Left ventricle myocardium superior (tissue), 1 donor: ENCODE measurements at regions not wholly inside any gene's neighbourhood (a gene's known extent, or its start where the extent isn't known, plus 50 kb on each side); places are given as distances from the start of the nearest gene placed in this dataset.

Experiments
- ATAC-seq: fragments of 200-7000 bp; cut with Tn5 transposase; one replicate; pipeline ENCODE4 v1.9.1; 2020; ENCODE audit warnings: mild to moderate bottlenecking, moderate library complexity
- DNase-seq: peaks from one replicate; pipeline ENCODE4 v3.0.0-alpha.2; 2020
- intact Hi-C: fragments of 100-400 bp; cut with micrococcal nuclease; formaldehyde crosslinking; loops from one replicate; pipeline ENCODE4 v1.11.0; 2022
- donor health status: DM: no; HTN: yes; CAD: no; lungs with severe emphysema.

DNA sequence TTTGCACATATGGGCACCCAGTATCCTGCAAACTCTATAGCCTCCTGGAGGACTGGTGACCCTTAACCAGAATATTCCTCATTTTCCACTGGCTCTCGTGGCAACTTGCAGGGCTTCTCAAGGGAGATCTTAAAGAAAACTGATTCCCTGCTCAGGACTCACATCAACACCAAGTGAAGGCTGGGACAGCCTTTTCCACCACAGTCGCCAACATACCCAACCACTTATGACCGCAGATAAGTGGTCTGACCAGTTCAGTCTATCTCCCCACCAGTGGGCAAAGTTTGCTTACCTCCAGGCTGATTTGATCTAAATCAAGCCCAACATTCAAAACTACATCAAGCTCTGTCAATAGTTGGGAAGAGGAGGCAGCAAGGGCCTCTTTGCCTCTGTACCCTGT is 289.3 kb upstream of the GATB start:
- no peak for ATAC-seq

DNA sequence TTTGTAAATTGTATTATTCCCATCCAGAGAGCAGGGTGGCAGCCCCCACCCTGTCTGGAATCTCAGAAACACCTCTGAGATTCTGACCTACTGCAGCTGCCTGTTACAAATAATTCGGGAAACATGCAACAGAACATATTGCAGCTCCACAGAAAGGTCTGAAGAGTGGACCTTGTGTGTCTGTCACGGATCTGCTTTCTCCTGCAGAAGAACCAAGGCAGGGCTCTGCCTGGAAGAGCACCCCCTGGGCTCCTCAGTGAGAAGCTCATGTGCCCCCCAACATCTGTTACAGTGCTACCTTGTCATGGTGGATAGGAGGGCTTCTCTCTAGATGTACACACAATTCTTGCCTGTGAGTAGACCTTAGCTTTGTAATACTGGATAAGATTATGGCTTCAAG is 286.6 kb upstream of the GATB start:
- ATAC-seq, result no peak
- intact Hi-C loops, result no loop called here
- DNase-seq, result no peak

More for the DNA sequence above, 289.3 kb upstream of the GATB start:
- intact Hi-C loops, result no loop called here
- DNase-seq, result no peak

DNA sequence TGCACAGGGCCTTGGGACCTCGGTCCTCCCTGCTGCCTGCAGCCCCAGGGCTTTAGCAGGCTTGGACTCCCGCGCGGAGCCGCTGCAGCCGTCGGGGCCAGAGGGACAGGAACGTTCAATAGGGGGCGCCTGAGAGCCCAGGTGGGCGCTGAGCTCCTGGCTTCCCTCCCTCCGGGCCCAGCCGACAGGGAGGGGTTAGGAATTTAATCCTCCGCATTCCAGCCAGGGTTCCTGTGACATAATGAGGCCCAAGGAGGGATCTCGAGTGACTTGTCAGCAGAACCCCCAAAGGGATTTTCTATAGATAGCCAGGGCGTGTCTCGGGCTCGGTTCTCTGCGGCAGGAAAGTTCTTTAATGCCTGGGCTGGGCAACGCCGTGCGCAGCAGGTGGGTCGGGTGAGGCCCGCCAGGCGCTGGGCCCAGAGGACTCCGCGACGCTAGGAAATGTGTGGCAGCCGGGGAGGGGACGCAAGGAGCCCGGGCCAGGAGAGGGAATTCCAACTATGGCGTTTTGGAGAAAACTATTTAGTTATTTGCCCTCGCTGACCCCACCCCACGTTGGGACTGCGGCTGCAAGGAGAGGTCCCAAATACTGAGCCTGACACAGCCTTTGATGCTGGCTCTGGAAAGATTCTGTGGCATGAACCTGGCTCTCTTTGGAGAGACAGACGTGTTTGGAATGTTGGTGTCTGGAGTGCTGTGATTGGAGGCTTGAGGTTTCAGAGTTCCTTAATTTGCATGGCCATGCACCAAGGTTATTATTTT is 285.2 kb upstream of the GATB start:
- intact Hi-C loops, result no loop called here
- DNase-seq, result peak; percentile 49
- peak; percentile 67 for ATAC-seq

DNA sequence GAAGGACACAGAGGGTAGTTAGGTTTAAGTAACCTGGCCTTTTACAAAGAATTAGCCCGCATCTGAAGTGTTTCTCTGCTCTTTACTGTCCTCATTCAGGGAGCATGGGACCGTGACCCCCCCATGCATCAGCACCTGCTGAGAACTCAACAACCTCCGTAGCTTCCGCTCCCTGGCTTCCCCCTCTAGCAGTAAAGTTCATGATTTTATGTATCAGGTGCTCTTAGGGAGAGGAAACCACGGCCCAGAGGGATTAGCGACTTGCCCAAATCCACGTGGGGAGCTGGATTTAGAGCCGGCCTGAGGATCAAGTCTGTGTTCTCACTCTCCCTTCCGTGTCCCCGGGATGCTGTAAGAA is 284.6 kb upstream of the GATB start:
- no peak for ATAC-seq
- intact Hi-C loops, result no loop called here
- no peak for DNase-seq

DNA sequence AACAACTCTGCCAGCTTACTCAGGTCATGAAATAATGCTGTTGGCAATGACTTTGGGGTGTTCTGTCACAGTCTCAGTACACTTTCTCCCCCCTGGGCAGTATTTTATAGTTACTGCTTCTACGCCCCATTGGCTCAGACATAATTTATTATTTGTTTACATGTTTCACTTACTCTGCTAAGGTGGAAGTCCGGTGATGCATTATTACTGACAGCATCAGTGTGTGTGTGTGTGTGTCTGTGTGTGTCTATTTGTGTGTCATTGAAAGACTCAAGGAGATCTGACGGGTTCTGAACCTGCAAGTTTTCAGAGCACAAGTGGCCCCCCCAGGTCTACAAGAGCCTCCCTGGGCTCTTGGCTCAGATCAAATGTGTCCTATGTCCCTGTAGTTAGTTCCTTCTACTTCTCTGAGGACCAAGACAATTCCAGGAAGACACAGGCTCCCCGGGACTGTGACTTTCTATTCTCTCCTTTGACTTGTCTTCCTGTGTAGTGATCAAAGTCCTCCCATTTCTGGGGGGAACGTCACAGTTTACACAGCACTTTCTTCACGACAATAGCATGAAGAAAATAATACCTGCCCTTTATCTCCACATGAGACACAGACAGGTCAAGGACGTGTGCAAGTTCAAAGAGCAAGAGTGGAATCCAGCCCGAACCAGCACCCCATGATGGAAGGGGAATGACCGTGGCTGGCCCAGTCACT is 283.7 kb upstream of the GATB start:
- DNase-seq (no peak), ATAC-seq (no peak)
- intact Hi-C loops, result no loop called here

DNA sequence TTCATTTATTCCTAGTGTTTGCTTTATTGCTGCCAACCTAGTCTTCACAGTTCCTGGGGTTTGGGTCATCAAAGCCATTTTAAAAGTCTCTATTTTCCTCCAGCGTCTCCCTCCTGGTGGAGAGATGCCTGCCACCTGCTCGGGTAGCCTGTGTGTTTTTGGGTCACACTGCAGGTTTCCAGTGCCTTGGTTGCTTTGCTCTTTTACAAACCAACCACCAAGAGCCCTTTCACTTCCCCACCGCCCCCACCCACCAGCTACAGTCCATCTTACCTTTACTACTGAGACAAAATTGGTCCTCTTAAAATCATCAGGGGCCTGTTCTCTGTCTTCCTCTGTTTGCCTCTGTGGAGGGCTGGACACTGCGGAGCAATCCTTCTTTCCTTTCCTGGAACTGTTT is 280.5 kb upstream of the GATB start:
- DNase-seq, result no peak
- no peak for ATAC-seq
- intact Hi-C loops, result no loop called here

DNA sequence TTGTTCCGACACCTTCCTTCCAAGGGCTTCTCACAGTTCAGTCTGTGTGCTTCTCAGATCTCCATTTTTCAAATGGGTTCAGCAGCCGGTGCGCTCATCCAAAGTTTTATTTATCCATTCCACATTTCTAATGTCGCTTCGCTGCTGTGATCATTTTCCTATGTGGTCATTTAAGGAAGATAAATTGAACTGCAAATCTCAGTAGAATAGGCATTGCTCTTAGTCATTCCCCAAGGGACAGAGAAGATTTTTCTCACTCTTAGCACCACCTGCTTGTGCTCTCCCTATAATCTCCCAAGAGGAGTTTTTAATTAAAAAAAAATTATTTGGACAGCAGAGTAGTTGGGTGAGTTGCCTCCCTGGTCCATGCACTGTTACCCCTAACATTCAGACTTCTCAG is 278.9 kb upstream of the GATB start:
- no peak for DNase-seq
- intact Hi-C loops, result no loop called here
- ATAC-seq, result no peak

DNA sequence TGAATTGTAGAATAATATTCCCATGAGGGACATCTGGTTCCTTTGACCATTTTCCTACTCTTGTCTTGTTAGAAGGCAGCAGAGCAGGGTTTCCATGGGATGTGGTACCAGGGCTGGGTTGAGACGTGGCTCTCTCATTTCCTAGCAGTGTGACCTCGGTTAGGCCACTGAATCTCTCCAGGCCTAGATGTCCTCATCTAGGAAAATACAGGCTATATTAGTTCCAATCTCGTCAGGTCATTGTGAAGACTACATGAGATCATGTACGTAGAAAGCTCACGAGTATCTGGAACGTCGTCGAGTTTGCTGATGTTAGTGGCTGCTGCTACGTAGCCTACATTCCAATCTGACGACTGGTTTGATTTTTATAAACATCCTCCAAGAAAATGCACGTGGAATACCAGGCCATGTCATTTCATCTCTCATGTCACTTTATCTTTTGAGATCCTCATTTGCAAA is 278.2 kb upstream of the GATB start:
- DNase-seq (no peak), ATAC-seq (peak; percentile 74)

DNA sequence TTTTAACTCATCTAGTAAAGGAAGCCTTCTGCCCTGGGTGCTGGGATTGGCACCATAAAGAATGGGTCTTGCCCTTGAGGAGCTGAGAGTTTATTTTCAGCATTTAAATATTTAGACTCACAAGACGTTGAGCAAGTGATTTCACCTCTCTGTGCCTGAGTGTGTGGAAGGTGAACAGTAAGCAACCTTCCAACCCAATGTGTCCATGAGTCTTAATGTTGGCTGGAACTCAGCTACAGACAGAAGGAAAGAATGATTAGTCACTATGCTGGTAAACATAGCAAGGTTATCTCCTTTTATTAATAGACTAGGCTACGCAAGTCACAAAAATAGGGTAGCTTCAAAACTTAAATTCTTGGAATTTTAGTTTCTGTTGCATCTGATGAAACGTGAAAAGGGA is 277.4 kb upstream of the GATB start:
- no peak for DNase-seq
- peak; percentile 95 for ATAC-seq
- intact Hi-C loops, result no loop called here

More for the DNA sequence above, 278.2 kb upstream of the GATB start:
- intact Hi-C loops, result no loop called here

DNA sequence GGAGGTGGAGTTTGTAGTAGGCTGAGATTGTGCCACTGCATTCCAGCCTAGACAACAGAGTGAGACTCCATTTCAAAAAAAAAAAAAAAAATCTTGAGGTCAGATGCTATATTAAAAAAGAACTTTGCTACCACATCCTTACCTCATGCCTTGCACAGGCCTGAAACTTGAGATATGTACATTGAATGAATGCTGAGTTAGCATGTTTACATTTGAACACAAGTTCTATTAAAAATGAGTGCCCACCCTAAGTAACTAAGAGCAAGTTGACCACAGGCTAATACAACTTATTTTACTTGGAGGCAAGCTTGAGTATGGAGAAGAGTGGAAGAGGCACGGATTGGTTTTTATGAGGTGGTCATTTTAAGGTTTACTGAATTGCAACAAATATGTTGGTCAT is 276.6 kb upstream of the GATB start:
- ATAC-seq (no peak), DNase-seq (no peak)
- intact Hi-C loops, result no loop called here

DNA sequence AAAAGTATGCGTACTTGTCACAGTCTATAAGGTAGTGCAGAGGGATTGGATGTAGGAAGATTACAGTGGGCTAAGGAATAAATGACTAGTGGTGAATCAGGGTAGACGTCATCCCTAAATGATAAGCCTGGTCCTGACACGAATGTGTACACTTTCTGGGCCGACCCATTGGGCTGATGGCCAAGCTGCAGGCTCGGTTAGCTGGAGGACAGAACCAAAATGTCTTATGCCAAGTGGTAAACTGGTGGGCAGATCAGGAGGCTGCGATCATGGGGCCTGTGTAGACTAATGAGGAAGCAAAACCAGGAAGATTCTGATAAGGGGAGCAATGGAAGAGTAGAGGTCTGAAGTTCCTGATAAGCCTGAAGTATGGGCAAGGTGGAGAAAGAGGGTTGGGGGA is 272.8 kb upstream of the GATB start:
- intact Hi-C loops, result no loop called here
- ATAC-seq, result no peak
- DNase-seq, result no peak

DNA sequence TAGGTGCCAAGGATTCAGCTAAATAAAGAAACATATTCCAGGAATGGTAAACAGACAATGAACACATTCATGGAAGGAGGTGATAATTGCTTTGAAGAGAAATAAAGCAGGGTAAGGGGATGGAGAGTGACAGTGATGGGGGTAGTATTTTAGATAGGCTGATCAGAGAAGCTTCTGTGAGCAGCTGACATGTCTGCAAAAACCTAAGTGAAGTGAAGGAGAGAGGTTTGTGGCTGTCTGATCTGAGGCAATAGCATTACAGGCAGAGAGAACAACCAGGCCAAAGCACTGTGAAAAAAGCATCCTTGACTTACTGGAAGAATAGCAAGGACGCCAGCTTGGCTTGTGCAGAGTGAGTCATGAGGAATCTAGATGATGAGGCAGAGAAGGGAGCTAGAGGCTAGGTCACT is 271.9 kb upstream of the GATB start:
- no peak for DNase-seq
- intact Hi-C loops, result no loop called here
- peak; percentile 72 for ATAC-seq

DNA sequence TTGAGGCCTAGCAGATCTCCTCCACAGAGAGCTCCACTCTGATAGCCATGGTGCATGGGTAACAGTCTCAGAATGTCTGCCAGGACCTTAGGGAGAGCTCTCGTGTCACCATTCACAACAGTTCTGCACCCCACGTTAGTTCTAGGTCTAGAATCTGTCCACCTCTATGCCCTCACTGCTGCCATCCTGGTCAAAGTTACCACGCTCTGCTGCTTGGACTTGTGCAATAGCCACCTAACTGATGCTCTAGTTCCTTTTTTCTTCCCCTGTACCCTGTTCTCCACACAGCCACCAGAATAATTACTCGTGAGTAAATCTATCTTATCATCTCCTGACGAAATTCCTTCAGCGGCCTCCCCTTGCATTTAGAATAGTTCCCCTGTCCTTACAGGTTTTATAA is 268.8 kb upstream of the GATB start:
- ATAC-seq, result no peak
- DNase-seq, result no peak
- intact Hi-C loops, result no loop called here

DNA sequence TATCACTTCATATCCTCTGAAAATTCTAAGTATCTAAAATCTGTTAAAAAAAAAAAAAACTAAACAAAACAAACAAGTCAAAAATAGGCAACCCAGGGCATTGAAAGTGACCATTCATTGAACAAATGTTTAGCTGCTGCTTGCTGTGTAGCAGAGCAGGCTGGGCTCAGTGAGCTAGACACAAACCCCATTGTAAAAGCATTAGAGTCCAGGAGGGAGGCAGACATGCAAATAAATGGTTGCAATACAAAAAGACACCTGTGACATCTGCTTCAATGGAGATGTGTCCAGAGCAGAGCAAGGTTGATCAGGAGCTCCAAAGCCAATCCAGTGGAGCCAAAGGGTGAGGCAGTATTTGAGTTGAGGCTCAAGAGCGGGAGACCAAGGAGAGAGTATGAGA is 267.3 kb upstream of the GATB start:
- ATAC-seq, result no peak
- no peak for DNase-seq
- intact Hi-C loops, result no loop called here

DNA sequence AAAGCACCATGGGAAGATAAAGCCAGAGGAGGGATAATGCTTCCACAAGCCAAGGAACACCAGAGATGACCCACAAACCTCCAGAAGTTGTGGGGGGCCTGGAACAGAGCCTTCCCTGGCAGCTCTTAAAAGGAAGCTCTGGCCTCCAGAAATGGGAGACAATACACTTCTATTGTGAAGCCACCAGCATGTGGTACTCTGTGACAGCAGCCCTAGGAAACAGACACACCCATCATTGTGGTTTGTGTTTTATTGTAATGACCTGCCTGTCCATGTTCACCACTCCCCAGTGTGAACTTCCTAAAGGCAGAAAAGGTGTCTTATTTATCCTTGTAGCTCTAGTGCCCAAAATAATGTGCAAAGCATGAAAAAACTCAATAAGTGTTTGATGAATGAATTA is 264.1 kb upstream of the GATB start:
- DNase-seq, result no peak
- ATAC-seq, result no peak
- intact Hi-C loops, result no loop called here

DNA sequence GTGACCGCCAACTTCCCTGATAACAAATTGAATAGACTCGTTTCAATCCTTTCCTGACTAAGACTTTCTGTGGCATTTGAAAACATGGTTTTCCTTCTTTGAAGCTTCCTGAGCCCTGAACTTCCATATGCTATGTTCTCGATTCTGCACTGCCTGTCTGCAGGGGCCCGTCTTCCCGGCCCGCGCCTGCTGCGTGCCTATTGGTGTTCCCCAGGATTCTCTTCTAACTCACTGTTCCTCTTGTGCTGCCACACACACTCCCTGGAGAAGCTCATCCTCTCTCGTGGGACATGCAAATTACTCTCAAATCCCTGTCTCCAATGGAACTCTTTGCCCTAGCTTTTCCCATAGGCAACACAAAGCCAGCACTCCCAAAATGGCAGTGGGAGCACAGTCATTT is 262.9 kb upstream of the GATB start:
- DNase-seq (no peak), ATAC-seq (no peak)
- intact Hi-C loops, result no loop called here

DNA sequence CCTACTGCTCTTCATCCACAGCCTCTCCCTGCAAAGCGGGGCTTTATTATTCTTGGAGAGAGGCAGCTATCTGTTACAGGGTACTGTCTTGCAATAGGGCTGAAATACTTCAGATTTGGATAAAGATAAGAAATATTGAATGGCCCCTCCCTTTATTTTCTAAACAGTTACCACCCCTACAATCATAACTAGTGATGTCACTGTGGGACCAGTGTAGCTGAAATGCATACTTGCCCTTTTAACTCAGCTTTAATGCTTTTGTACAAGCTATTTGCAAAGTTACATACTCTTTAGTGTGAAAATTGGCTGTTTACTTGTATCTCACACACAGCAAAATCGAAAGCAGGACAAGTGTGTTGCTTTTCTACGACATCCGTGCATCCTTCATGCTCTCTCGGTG is 261.7 kb upstream of the GATB start:
- ATAC-seq (no peak), DNase-seq (no peak)
- intact Hi-C loops, result no loop called here

DNA sequence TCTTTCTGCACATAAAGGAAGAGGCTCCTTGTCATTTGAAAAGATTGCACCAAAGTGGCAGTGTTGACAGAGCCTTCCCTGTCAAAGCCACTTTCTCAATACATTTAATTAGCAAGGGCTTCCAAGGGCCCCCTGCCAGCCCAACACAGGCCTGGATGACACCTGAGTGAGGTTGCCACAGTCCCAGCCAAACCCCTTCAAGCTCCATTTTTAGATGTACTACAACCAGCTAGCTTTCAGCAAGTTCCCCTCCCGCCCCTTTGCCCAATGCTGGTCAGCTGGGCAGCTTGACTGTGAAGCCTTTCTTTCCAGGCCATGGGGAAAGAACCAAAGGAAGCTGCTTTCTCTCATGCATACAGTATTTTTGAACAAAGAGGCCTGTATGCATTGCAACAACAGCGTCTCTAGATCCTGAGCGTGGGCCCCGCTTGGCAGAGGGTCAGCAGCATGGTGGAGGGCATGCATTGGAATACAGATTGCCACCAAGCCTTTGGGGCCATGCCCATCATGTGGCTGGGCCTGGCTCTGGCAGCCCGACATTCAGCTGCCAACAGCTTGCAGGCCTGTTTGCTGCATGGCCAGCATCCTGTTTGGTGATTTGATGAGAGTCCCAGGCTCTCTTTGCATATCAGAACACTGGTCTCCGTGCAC is 261.1 kb upstream of the GATB start:
- intact Hi-C loops, result no loop called here
- ATAC-seq (peak; percentile 97), DNase-seq (peak; percentile 83)

DNA sequence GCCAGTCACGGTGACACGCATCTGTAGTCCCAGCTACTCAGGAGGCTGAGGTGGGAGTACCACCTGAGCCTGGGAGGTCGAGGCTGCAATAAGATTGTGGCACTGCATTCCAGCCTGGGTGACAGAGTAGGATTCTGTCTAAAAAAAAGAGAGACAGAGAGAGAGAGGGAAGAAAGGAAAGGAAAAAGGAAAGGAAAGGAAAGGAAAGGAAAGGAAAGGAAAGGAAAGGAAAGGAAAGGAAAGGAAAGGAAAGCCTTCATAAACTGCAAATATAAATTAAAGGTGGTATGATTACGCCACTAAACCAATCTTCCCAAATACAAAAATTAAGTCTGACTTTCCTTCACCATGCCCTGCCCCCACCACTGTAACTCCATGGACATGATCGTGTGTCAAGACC is 259.3 kb upstream of the GATB start:
- ATAC-seq (no peak), DNase-seq (no peak)
- intact Hi-C loops, result no loop called here

DNA sequence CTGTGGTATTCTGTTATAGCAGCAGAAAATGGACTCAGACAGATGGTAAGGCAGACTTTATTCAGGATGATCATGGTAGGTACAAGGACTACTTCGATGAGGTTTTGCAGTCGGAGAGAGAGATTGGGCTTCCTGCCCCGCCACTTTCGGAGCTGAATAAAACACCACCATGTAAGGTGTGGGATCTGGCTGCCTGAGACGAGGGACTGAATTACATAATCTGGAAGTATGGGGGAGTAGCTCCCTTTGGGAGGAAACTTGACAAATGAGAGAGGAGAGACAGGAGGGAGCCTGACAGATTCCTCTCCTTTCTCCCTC is 255.5 kb upstream of the GATB start:
- ATAC-seq, result no peak
- intact Hi-C loops, result no loop called here
- no peak for DNase-seq
